BJ (cell line): ENCODE measurements at regions not wholly inside any gene's neighbourhood (a gene's known extent, or its start where the extent isn't known, plus 50 kb on each side); places are given as distances from the start of the nearest gene placed in this dataset.

Source experiments
- CTCF ChIA-PET: fragments of 350-600 bp; formaldehyde crosslinking; extraction: SDS; loops from one replicate; lab custom pipeline; 2021; ENCODE audit warnings: antibody characterized with exemption, inconsistent platforms; lab: Yijun Ruan, JAX
- POLR2A ChIA-PET: fragments of 300-600 bp; sonication (Branson Sonifier 250); formaldehyde crosslinking; extraction: SDS; loops from one replicate; lab custom pipeline; 2021; ENCODE audit warnings: antibody characterized with exemption; lab: Charles Lee
- DNase-seq: peaks from one replicate; pipeline ENCODE4 v3.0.0-alpha.2; 2011; ENCODE audit warnings: low read depth
- H3K27me3 ChIP-seq: 2 replicates; pipeline ENCODE4 v1.6.0; 2011; ENCODE audit warnings: low read length; ENCODE audit not compliant: control insufficient read depth, insufficient read depth
- H3K36me3 ChIP-seq: 2 replicates; pipeline ENCODE4 v1.5.1; 2011; ENCODE audit warnings: low read length; ENCODE audit not compliant: control insufficient read depth, insufficient read depth
- H3K4me3 ChIP-seq: 2 replicates; pipeline ENCODE4 v1.5.1; 2011; ENCODE audit warnings: low read depth, mild to moderate bottlenecking, control low read depth, low read length
- CTCF ChIP-seq: IDR thresholded peaks from 2 replicates; pipeline ENCODE4 v1.5.1; 2011; ENCODE audit warnings: low read depth, mild to moderate bottlenecking, control low read depth, inconsistent platforms, low read length, moderate library complexity; ENCODE audit not compliant: insufficient read depth

- DNase-seq = no peak
- no peak overlapping the region for H3K4me3 ChIP-seq
- no peaks in the 10 kb centered on the region for H3K36me3 ChIP-seq
- TF ChIP-seq CTCF = no peak
- CTCF ChIA-PET = no interaction called here
- POLR2A ChIA-PET = no interaction called here
- no peaks in the 10 kb centered on the region for H3K27me3 ChIP-seq
Measured at GRCh38 chrX:5155301-5155700, 1073.4 kb downstream of the NLGN4X start.

GRCh38 chrX:5145957-5146356, 1082.7 kb downstream of the NLGN4X start:
- H3K4me3 ChIP-seq = no peak overlapping the region
- ChIA-PET CTCF (no interaction called here), POLR2A (no interaction called here)
- H3K27me3 ChIP-seq = no peaks in the 10 kb centered on the region
- no peak for TF ChIP-seq CTCF
- no peaks in the 10 kb centered on the region for H3K36me3 ChIP-seq
- no peak for DNase-seq

- no peak overlapping the region for H3K4me3 ChIP-seq
- TF ChIP-seq CTCF = no peak
Measured at GRCh38 chrX:5142644-5143043, 1086.0 kb downstream of the NLGN4X start.

GRCh38 chrX:5122181-5122678, 1106.4 kb downstream of the NLGN4X start:
- POLR2A ChIA-PET = no interaction called here

More at GRCh38 chrX:5142644-5143043, 1086.0 kb downstream of the NLGN4X start:
- POLR2A ChIA-PET = no interaction called here
- CTCF ChIA-PET = no interaction called here
- H3K36me3 ChIP-seq = no peaks in the 10 kb centered on the region
- no peak for DNase-seq
- H3K27me3 ChIP-seq = no peaks in the 10 kb centered on the region

GRCh38 chrX:5117816-5118215, 1110.9 kb downstream of the NLGN4X start:
- no peak for DNase-seq
- Histone ChIP-seq H3K4me3 (no peak overlapping the region), H3K36me3 (no peaks in the 10 kb centered on the region), H3K27me3 (no peaks in the 10 kb centered on the region)
- ChIA-PET POLR2A (no interaction called here), CTCF (no interaction called here)
- no peak for TF ChIP-seq CTCF

More at GRCh38 chrX:5122181-5122678, 1106.4 kb downstream of the NLGN4X start:
- no peak for TF ChIP-seq CTCF
- Histone ChIP-seq H3K4me3 (no peak overlapping the region), H3K36me3 (no peaks in the 10 kb centered on the region), H3K27me3 (no peaks in the 10 kb centered on the region)
- CTCF ChIA-PET = no interaction called here
- DNase-seq = no peak
